Mesothelial cell of epicardium (in vitro differentiated cells): ENCODE measurements at regions not wholly inside any gene's neighbourhood (a gene's known extent, or its start where the extent isn't known, plus 50 kb on each side); places are given as distances from the start of the nearest gene placed in this dataset.

Experiments used
- DNase-seq, 2 experiments: peaks; one replicate each; pipeline ENCODE4 v3.0.0; 2021; ENCODE audit warnings: low spot score in 2 of 2; ENCODE audit not compliant: unreplicated experiment in 2 of 2
- H3K27ac Mint-ChIP-seq: 2 replicates; pipeline ENCODE4 v1.8.0; 2021; ENCODE audit warnings: mixed read lengths
- H3K27me3 Mint-ChIP-seq: 2 replicates; pipeline ENCODE4 v1.8.0; 2021; ENCODE audit warnings: low read depth, mixed read lengths
- H3K36me3 Mint-ChIP-seq: 2 replicates; pipeline ENCODE4 v1.8.0; 2021; ENCODE audit warnings: mixed read lengths
- H3K4me1 Mint-ChIP-seq: 2 replicates; pipeline ENCODE4 v1.8.0; 2021; ENCODE audit warnings: mixed read lengths
- H3K4me3 Mint-ChIP-seq: 2 replicates; pipeline ENCODE4 v1.8.0; 2021; ENCODE audit warnings: mild to moderate bottlenecking, moderate library complexity, mixed read lengths
- H3K9me3 Mint-ChIP-seq: 2 replicates; pipeline ENCODE4 v1.8.0; 2021; ENCODE audit warnings: mixed read lengths
- TF ChIP-seq, protein P1 (sequence below): fragments of 200-600 bp; sonication (generic); IDR thresholded peaks from one replicate; pipeline ENCODE4 v1.5.0; 2021; ENCODE audit warnings: antibody characterized with exemption; ENCODE audit not compliant: unreplicated experiment

DNA sequence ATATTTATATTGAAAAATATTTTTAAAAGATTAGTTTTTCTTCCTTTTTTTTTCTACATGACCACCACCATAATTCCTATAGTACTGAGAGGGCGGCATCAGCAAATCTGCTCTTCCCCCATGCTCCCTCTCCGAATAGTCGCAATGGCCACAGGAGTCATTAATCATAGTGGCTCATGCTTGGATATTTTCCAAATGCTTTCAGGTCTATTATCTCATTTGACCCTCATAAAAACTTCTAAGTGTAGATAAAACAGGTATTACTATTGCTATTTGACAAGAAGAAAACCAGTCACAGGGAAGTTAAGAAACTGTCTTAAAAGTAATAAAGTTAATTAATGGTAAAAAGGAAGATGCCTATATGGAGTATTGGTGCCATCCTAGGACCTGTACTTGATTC is 440.7 kb downstream of the CMPK2 start:
- no peak overlapping the region for H3K4me3 Mint-ChIP-seq
- H3K27me3 Mint-ChIP-seq, result no peaks in the 10 kb centered on the region
- H3K27ac Mint-ChIP-seq, result no peak overlapping the region
- DNase-seq, result no peak
- H3K4me1 Mint-ChIP-seq, result peaks cover 42% of the 10 kb centered on the region
- H3K9me3 Mint-ChIP-seq, result peaks cover 13% of the 10 kb centered on the region
- TF ChIP-seq, protein P1, sequence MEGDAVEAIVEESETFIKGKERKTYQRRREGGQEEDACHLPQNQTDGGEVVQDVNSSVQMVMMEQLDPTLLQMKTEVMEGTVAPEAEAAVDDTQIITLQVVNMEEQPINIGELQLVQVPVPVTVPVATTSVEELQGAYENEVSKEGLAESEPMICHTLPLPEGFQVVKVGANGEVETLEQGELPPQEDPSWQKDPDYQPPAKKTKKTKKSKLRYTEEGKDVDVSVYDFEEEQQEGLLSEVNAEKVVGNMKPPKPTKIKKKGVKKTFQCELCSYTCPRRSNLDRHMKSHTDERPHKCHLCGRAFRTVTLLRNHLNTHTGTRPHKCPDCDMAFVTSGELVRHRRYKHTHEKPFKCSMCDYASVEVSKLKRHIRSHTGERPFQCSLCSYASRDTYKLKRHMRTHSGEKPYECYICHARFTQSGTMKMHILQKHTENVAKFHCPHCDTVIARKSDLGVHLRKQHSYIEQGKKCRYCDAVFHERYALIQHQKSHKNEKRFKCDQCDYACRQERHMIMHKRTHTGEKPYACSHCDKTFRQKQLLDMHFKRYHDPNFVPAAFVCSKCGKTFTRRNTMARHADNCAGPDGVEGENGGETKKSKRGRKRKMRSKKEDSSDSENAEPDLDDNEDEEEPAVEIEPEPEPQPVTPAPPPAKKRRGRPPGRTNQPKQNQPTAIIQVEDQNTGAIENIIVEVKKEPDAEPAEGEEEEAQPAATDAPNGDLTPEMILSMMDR, result no peak
- peaks cover 2% of the 10 kb centered on the region for H3K36me3 Mint-ChIP-seq

DNA sequence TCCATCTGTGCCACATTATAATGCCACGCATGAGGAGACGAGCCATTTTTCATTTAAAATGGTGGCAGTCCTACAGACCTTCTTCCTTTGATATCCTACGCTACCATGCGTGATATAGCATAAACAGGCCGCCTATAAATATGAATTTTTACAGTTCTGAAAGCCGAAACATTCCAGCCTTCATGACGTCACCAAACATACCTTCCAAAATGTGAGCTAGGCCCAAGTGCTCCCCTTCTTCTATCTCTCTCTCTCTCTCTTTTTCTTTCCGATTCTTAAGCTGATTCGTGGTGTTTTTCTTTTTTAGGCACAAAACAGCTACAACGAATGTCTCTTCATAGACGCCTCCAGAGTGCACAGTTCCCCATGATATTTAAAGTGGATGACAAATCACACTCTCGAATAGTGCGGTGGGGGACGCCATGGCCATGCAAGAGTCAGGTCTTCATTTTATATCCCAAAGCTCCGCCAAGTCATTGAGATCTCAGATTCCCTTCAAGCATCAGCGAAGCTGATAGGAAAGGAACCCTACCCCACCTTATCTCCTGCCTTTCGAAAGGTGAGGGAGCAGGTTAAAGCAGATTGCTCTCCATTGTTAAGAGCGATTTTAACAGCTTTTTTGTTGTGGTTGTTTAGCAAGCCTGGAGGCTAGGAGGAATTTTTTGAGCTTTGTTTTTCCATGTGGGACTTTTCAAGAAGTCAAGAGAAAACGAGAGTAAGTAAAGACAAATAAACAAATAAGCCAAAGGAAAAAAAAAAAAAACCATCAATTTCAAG is 436.3 kb downstream of the CMPK2 start:
- DNase-seq, result no peak
- Mint-ChIP-seq H3K27me3 (no peaks in the 10 kb centered on the region), H3K27ac (no peak overlapping the region), H3K9me3 (peaks cover 17% of the 10 kb centered on the region), H3K36me3 (peaks cover 2% of the 10 kb centered on the region), H3K4me3 (no peak overlapping the region), H3K4me1 (peaks cover 17% of the 10 kb centered on the region)
- TF ChIP-seq, protein P1, result no peak

DNA sequence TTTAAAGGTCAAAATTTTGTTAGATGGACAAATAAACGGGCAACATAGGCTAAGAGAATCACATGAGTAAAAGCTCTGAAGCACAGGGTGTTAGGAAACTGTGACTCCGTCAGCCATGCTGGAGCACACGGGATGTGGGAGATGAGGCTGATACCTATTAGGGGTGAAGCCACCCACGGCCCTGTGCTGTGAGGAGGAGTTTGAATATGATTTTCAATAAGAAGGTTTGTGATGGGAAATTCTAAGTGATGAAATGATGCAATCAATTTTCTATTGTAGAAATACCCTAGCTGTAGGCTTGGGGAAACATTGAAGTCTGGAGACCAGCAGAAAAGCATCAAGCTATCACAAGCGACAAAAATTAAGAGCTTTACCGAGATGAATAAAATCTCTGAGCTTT is 431.3 kb downstream of the CMPK2 start:
- H3K4me1 Mint-ChIP-seq, result peaks cover 9% of the 10 kb centered on the region
- DNase-seq, result no peak
- no peak overlapping the region for H3K4me3 Mint-ChIP-seq
- H3K27me3 Mint-ChIP-seq, result no peaks in the 10 kb centered on the region
- no peaks in the 10 kb centered on the region for H3K36me3 Mint-ChIP-seq
- H3K27ac Mint-ChIP-seq, result no peak overlapping the region
- TF ChIP-seq, protein P1, result no peak
- peaks cover 4% of the 10 kb centered on the region for H3K9me3 Mint-ChIP-seq

DNA sequence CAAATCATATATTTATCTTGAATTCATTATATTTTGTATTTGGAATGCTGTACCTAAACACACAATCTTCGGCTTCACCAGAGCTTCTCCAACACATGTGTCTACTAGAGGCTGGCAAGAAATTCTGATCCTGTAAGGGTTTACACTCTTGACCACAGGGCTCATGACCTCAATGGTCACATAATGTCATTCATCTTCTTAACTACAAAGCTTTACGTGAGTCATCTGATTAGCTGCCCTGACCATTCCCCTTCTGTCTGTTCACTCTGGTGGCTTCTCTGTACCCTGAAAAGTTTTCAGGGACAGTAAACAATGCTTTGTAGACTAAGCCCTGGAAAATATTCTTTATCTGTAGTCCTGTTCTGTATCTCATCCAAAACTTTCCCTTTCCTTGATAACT is 423.9 kb downstream of the CMPK2 start:
- TF ChIP-seq, protein P1, result no peak
- Mint-ChIP-seq H3K27ac (no peak overlapping the region), H3K27me3 (no peaks in the 10 kb centered on the region), H3K9me3 (no peaks in the 10 kb centered on the region), H3K4me3 (no peak overlapping the region), H3K36me3 (no peaks in the 10 kb centered on the region), H3K4me1 (peaks cover 8% of the 10 kb centered on the region)
- DNase-seq, result no peak

DNA sequence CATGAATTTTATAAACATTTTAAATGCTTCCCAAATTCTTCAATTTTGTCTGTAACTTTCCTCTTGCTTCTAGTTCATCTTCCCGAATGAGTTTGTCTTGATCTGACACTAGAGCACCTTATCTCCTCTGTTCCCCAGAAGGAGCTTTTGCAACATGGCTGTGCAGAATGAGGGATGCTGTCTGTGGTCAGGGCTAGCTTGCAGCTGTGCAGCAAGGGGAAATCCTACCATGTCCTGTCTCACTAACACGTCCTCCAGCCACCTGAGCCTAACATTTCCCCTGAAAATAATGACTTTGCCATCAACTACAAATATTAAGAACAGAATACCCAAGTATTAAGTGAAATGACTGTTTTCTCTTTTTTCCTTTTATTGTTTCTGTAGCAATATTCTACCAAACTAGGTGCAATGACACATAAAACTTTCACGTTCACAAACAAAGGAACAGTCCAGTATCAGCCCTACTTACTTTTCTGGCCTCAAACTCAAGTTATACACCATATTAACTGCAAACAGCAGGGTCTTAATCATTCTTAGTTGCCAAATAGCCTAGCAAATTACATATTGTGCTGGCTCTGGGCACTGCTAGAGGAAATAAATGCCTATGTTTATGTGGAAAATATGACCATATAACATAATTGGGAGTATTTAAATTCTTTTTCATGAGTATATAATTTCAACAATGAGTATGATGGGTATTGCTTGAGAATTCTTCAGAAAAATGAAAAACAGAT is 423.3 kb downstream of the CMPK2 start:
- peaks cover 14% of the 10 kb centered on the region for H3K4me1 Mint-ChIP-seq
- no peaks in the 10 kb centered on the region for H3K36me3 Mint-ChIP-seq
- H3K9me3 Mint-ChIP-seq, result no peaks in the 10 kb centered on the region
- no peaks in the 10 kb centered on the region for H3K27me3 Mint-ChIP-seq
- no peak for DNase-seq
- H3K27ac Mint-ChIP-seq, result no peak overlapping the region
- TF ChIP-seq, protein P1, result no peak
- no peak overlapping the region for H3K4me3 Mint-ChIP-seq
